GM18526 (cell line): ENCODE measurements at regions not wholly inside any gene's neighbourhood (a gene's known extent, or its start where the extent isn't known, plus 50 kb on each side); places are given as distances from the start of the nearest gene placed in this dataset.

Source experiments
- POLR2A ChIP-seq: IDR thresholded peaks from 3 replicates; pipeline ENCODE4 v1.6.1; 2011; ENCODE audit not compliant: insufficient read length; ENCODE audit errors: extremely low read depth

DNA sequence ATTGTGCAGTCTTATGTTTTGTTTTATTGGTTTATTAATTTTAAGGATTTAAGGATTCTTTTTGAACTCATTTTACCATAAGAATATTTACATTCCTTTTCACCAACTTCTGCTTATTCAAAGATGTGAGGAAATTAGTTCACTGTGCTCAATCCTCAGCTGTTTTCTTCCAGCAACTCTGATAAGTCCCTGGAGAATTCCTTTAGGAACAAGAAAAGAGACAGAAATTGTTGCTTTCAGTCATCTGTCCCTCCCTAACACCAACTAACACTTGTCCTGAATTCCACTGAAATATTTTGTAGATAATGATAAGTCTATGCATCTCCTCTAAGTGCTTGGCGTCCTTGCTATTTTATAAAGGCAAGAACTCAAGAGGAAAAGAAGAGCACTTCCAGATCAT lies 334.8 kb upstream of the MARCKS start:
- TF ChIP-seq POLR2A: no peak

DNA sequence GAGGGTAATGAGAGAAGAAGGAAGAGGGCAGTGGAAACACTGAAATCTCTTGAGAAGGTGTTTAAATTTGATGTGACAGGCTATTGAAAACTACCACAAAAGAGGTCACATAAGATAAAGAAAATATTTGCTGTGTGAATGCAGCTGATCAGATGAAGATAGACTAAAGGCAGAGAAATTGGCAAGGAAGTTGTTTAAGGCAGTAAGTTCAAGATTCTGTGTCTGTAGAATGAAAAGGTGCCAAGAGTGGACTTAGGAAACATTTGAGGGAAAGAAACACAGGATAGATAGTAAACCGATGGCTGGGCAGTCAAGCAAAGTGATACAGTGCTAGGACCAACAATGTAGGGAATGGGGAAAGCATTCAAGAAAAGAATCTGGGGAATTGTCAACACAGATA lies 332.3 kb upstream of the MARCKS start:
- no peak for TF ChIP-seq POLR2A

DNA sequence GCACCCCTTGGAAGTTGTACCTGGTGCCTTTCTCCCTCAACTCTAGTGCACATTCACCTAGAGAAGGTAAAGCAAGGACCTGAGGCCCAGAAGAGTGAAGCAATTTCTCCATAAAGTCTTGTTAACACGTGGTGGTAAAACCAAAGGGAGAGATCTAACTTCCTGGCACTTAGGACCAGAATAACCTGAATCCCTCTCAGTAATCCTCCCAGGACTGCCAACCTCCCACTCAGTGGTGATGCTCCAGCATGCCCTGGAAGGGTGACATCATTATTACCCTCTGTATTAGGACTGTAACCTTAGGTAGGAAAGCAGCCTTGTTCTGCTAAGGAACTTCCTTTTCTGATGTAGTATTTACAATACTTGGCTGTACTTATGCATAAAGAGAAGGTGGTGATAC lies 330.6 kb upstream of the MARCKS start:
- TF ChIP-seq POLR2A: no peak

DNA sequence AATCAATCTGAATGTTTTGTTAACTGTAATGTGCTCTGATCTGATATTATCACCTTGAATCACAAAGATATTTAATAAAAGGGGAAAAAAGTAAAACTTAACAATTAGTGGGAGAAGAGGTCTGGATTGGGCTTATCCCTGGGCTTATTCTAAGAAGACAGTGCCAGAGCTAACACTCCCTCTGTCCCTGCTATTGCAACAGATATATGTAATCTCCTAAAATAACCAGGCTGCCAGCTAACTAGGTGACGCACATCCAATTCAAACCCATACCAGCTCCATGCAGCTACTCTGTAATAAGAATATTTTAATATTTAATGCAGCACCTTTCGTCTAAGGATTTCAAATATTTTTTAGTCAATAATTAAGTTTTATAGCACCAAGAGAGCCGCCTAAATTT lies 330.1 kb upstream of the MARCKS start:
- TF ChIP-seq POLR2A: no peak

DNA sequence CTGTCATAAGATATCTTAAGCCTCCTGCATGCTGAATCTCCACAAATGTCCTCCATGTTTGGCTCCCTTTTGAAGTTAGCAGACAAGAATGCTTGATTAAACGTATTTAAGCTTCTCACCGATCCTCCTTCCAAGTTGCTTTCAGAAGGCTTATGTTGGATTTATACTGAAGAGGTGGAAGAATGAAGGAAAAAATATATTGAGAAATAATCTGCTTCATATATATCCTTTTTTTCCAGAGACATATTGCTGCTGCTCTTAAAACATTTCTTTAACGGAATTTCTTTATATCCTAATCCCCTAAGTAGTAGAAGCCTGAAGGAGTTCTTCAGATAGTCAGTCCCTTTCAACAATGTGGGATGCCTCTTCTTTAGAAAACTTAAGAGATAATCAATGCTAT lies 329.0 kb upstream of the MARCKS start:
- TF ChIP-seq POLR2A: no peak

DNA sequence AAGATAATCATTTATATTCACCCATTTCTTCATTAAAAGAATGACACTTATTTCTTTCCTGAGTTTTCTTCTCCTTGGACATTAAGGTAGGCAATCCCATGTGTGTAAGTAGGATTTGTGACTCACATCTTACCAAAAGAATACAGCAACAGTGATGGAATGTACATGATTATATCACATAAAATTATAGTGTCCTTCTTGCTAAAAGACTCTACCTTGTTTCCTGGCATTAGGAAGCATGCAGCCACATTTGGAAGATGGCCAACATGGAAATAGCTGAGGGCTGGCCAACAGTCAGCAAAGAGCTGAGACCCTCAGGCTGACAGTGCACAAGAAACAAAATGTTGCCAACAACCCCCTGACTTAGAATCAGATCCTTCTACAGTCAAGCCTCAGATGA lies 327.9 kb upstream of the MARCKS start:
- TF ChIP-seq POLR2A: no peak

DNA sequence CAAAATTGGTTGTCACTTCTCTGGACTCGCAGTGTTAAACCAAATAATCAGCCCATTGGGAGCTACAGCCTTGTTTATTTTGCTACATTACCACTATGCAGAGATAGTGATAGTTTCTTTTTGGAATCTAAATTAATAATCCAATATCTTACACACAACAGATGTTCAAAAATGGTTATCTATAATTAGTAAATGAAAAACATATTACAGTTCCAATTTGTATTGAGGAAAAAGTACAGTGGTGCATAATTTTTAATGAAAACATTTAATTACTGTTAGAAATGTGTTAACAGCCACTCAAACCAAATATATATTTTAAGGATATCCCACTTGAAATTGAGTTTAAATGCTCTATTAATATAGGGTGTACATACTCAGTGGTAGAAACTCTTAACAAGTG lies 327.3 kb upstream of the MARCKS start:
- no peak for TF ChIP-seq POLR2A

DNA sequence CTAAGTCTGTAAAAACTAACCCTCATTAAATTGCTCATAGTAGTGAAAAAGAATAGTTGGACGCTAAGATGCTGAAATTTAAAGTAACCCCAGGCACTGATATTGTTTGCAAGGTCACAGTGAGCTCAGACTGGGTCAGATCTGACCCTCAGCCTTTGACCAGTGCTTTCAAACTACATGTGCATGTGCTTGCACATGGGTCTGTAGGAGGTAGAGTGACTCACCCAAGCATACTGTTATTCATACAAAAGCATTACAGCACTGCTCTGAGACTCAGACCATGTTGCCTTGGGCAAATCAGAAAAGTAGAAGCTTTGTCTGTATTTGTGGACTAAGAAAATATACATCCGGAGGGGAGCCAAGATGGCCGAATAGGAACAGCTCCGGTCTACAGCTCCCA lies 326.4 kb upstream of the MARCKS start:
- TF ChIP-seq POLR2A: no peak

DNA sequence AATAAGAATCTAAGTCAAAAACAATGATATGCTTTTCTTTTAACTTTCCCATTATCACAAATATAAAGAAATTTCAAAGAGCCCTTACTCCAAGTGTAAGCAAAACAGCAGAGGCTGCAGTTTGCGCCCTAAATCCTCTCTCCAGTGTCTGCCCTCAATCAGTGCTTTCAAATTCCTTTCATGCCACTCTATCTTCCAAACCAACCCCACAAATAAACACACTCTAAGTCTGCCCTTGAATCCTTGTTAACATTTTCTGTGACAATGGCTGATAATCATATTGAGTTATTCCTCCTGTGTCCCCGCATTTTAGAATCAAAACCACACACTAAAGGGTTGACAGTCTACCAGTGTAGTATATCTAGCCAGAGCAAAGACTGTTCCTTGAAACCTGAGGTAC lies 317.9 kb upstream of the MARCKS start:
- no peak for TF ChIP-seq POLR2A

DNA sequence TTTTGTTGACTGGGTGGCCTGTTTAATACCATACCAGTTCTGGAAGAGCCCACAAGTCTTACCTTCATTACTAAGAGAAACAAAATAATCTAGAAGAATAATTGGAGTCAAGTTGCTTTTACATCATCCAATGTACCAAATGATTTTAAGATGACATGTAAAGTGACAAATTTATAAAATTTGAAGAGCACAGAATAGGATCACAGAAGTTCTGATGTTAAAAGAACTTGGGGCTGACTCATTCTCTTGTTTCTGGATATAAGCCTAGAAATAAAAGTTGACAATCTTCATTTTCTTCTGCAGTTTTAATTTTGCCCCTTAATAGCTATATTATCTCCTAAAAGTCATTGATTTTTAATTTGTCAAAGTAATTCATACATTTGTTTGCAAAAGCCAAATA lies 317.5 kb upstream of the MARCKS start:
- no peak for TF ChIP-seq POLR2A

DNA sequence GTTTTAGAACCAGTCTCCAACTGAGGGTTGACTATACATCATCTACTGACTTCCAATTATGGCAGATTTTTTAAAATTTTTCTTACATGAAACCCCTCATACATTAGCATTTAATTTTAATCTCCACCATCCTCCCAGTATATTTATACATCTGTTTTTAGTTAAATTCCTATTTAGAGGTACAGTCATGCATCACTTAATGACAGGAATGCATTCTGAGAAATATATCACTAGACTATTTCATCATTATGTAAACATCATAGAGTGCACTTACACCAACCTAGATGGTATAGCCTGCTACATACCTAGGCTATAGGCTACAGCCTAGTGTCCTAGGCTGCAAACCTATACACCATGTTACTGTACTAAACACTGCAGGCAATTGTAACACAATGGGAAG lies 316.7 kb upstream of the MARCKS start:
- TF ChIP-seq POLR2A: no peak

DNA sequence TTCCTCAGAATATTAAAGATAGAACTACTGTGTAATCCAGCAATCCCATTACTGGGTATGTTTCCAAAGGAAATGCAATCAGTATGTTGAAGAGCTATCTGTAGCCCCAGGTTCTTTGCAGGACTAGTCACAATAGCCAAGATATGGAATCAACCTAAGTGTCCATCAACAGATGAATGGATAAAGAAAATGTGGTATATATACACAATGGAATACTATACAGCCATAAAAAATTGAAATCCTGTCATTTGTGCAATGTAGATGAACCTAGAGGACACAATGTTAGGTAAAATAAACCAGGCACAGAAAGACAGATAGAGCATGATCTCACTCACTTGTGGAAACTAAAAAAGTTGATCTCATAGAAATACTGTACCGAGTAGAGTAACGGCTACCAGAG lies 306.0 kb upstream of the MARCKS start:
- TF ChIP-seq POLR2A: no peak

DNA sequence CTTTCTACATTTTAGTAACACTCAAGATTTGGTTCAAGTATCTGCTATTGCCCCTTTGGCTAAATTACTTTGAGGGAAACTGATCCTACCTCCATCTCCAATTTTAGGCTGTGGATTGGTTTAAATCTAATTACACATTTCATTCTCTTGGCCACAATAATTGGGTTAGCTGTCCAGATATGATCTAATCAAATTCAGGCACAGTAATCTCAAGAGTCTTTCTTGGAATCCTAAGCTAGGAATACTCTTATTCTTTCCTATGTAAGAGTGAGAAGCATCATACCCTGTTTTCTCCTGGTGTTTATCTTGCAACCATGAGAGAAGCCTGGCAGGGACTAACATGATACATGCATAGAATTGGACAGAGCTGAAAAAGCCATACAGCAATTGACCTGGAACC lies 300.4 kb upstream of the MARCKS start:
- no peak for TF ChIP-seq POLR2A

DNA sequence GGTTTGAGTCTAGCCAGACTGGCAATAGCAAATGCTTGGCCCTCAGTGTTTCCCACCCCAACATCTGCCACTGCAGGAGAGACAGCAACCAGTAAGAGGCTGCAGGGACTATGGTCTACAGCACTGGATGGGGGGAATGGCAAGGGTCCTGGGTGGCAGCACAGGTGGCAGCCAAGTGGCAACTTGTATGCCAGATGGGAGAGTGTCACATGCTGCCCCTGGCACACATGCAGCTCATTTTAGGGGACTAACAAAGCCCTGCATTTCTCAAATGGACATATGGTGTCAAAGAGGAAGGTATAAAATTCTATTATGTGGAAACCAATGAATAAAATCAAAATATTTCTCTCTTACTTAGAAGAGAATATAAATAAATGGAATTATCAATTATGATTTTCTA lies 298.7 kb upstream of the MARCKS start:
- no peak for TF ChIP-seq POLR2A

DNA sequence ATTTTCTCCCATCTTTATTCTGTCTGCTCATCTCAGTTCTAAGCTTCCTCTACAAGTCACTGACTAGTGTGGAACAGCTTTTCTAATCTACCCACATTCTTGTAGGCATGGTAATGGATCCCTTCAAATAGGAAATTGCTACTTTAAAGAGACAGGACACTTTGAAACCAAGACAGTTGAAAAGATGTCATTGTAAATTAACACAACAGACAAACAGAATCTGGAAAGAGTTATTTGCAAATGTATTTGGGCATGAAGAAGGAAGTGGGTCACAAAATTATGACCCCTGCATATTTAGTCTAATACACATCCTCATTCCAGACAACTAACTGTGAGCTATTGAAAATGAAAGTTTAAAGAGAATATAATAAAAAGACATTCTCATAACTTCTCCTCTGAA lies 298.2 kb upstream of the MARCKS start:
- TF ChIP-seq POLR2A: no peak

DNA sequence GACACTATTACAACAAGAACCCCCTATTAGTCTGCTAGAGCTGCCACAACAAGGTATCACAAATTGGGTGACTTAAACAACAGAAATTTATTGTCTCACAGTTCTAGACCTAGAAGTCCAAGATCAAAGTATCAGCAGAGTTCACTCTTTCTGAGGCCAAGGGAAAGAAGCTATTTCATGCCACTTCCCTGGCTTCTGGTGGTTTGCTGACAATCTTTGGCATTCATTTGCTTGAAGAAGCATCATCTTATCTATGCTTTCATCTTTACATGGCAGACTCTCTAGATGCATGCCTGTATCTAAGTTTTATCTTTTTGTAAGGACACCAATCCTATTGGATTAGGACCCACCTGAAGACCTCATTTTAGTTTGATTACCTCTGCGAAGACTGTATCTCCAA lies 296.8 kb upstream of the MARCKS start:
- no peak for TF ChIP-seq POLR2A

DNA sequence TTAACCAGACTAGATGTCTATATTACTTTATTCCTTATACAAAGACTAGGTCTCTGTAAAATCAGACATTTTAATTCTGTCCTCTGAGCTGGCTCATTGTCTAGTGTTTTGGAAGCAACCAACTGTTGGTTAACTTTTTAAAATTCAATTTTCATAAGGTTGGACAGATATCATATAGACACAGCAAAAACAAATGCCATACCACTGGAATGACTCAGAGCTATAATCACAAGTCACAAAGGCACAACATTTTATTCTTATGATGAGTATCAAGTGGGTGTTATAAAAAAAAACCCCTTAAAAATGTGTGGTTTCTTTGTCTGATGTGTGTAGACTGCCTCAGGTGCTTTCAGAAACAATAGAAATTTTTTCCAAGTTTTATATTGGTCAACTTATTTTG lies 296.2 kb upstream of the MARCKS start:
- no peak for TF ChIP-seq POLR2A

DNA sequence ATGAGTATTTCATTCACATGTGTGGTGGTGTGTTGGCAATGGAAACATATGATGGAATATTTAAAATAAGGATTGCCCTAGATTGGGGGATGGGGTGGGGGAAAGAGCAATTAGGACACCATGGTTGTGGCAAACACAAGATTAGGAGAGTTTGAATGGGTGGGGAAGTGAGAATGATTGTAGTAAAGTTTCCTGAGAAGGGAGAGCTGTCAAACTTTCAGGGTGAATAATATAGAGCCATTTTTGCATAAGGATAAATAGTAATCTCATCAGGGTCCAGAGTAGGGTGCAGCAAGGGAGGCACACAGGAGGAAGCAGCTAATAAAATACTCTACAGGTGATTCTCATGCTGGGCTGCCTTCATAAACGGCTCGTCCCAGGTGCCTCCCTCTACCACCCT lies 294.9 kb upstream of the MARCKS start:
- no peak for TF ChIP-seq POLR2A
